Anterior cingulate cortex (tissue), 58 donors: ENCODE measurements at regions not wholly inside any gene's neighbourhood (a gene's known extent, or its start where the extent isn't known, plus 50 kb on each side); places are given as distances from the start of the nearest gene placed in this dataset.

ENCODE experiments used
- DNase-seq, 58 donors: peaks; one replicate each; lab custom pipeline; 2025; lab: John Stamatoyannopoulos, UW

DNA sequence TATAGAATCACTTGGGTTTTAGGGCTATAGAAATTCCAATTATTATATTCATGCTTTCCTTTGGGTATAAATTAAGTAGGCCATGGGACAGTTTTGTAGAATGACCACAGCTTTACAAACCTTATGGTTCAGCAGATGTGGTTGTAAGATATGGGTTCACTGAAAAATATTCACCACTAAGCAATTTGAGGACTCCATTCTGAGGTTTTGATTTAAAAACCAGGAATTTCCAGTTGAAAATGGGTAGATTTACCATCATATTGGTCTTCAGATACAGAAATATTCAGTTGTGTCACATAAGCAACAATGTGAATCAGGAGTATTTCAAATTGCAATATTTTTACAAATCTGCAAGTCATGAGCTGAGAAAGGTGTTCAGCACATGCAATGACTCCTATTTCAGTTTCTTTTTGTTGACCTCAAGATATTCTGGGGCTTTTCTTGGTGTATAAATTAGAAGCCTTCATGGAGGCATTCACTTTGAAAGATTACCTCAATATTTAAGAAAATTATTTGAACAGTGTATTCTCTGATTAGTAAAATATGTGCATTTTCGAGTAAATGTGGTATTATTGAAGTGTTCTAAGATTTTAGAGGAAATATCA, 218.4 kb upstream of the HCCS start:
- DNase-seq = no peak

DNA sequence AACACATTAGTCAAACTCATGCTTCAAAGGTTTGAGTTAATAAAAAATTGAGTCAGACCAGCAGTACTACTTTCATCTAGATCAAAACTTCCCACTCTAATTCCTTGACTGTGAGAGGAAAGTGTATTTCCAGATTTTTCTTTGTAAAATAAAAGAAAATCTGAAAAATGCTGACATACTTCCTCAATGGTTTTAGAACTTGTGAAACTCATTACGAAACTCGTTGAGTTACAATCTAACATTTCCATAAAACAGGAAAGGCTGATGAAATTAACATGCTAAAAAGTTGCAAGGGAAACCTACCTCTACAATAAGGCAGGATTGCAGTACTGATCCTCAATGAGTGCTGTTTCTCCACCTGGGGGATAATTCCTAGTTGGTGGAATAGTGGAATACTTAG, 217.8 kb upstream of the HCCS start:
- DNase-seq = no peak

DNA sequence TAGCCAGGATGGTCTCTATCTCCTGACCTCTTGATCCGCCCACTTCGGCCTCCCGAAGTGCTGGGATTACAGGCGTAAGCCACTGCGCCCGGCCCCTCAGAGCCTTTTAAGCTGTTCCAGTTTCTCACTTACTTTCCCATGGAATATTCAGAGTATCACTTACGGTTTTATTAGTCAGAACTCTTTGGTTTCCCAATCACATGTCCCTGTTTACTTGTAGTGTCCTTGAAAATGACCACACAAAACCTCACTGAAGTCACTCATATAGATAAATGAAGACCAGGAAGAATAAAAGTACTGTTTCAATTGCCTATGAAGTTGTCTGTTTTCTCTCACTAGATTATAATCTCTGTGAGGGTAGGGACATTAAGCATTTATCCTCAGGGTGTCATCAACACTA, 217.2 kb upstream of the HCCS start:
- no peak for DNase-seq

DNA sequence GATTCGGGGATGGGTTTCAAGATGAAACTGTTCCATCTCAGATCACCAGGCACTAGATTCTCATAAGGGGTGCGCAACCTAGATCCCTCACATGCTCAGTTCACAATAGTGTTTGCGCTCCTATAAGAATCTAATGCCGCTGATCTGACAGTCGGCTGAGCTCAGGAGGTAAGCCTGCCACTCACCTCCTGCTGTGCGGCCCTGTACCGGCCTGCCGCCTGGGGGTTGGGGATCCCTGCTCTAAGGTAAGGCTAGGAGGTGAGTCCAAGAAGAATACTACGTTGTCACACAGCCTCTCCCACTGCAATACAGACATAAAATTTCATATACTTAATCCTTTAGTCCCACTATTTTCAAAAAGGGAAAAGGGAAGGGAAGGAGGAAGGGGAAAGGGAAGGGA, 213.4 kb upstream of the HCCS start:
- DNase-seq = no peak

DNA sequence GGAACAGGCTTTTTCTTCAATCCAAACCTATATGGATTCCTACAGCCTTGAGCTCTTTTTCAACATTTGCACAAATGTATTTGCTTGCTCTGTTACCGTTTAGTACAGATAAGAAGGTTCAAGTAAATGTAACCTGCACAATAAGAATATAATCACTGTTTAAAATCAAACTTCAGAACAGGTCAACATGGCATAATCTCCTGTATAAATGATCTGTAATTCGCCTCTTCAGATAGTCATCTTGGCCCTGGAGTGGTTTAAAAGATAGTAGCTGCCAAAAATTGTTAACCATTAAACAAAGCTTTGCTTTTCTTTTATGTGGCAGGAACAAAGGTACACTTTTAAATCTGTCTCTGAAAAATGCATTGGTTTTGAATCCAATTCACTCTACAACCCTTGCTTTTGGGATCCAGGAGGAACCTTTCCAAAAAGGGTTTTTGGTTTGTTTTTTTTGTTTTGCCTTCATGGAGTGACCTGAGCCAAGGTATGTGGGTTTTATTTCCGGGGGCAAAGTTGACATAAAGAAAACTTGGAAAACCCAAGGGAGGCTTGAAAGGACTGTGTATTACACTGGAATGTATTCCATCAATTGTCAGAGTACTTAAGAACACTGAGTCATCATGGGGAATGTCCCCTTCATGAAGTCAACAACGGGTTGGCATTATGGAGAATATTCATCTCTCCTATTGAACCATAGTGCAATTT, 210.4 kb upstream of the HCCS start:
- DNase-seq = no peak

DNA sequence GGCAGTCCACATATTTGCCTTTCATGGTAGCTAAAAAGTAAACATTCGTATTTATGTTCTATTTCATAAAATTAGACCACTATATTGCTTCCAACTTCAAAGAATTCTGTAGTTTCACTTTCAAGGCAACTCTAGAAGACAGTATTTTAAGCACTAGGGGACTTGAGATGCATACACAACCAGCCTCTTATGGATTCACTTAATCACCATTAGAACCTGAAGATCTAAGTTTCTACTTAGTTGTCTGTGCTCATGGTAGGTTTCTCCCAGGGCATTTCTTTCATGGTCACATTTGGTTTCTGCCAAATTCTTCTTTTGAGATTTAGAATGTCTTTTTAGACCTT, 209.9 kb upstream of the HCCS start:
- DNase-seq = no peak

DNA sequence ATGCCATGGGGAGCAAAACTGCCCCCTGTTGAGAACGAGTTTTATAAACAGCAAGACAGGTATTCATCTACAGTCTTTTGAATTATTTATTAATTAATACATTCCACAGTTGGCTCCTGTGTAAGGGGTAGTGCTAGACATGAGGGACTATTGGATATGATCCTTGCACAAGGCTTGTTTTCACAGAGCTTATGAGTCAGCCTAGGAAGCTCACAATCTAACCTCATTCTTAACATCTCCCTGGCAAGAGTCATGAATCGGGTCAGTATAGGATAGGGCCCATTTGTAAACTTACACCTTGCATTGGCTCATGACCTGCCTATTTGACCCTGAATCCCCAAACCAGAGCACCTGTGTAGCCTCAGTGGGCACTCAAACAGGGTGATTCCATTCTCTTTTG, 209.1 kb upstream of the HCCS start:
- DNase-seq = no peak

DNA sequence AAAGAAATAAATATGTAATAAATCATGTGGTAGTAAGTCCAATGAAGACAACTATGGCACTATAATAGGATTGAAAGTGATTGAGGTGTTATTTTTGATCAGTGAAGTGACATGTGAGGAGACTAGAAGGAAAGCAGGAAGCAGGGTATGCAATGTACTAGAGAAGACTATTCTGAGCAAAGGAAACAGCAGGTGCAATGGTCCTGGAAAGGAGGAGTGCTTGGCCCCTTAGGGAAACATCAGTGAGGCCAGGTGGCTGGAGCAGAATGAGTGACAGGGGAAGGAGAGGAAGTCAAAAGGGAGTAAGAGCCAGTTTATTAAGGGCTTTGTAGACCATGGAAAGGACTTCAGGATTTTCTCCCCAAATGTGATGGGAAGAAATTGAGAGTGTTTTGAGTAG, 207.6 kb upstream of the HCCS start:
- DNase-seq = no peak

DNA sequence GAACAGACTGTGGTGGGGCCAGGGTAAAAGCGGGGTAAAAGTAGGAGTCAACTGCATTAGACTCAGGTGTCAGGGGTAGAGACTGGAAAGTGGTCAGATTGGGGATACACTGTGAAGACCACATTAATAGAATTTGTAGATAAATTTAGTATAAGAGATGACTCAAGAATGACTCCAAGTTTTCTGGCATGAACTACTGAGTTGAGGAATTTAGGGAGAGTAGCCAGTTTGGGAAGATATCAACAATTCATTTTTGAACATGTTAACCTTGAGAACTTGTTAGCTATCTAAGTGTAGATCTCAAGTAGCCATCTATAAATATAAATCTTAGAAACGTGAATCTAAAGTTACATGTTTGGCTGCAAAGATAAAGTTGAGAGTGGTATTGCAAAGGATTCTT, 206.9 kb upstream of the HCCS start:
- no peak for DNase-seq

DNA sequence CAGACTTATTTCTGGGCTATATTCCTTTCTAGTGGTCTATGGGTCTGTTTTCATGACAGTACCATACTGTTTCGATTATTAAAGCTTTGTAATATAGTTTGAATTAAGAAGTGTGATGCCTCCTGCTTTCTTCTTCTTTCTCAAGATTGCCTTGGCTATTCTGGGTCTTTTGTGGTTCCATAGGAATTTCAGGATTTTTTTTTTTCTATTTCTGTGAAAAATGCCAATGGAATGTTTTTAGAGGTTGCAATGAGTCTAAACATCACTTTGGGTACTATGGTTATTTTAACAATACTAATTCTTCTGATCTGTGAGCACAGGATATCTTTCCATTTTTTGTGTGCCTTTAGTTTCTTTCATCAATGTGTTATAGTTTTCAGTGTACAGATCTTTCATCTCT, 204.3 kb upstream of the HCCS start:
- DNase-seq = no peak

DNA sequence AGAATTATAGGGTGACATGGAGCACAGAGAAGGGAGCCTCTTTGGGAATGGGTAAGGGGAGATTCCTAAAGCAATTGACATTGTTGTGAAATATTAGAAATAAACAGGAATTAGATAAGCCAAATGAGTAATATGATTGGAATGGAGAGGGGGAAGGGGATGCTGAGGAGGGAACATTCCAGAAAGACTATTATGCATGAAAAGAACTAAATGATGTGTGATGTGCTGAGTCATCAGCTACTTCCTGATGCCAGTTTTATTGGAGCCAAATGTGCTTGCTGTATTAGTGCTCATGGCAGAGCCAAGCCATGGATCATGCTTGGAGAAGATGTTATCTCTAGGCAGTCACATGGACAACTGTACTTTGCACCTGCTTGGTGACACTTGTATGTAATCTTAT, 189.0 kb upstream of the HCCS start:
- DNase-seq = no peak

DNA sequence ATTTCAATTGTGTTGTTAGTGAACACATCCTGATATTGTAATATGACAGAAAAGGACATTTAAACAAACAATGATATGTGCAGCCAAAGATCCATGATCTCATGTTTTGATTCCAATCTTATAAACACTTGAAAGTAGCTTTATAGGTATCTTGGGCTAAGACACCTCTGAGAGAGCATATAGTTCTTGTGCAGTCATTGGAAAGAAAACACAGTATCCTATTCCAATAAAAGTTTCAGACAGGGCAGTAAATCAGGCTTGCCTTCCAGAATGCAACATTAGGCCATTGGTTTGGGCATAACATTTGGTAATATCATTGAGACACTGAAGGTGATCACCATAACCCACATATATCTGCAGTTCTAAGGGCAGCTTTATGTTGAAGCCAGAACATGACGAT, 188.3 kb upstream of the HCCS start:
- DNase-seq = no peak

DNA sequence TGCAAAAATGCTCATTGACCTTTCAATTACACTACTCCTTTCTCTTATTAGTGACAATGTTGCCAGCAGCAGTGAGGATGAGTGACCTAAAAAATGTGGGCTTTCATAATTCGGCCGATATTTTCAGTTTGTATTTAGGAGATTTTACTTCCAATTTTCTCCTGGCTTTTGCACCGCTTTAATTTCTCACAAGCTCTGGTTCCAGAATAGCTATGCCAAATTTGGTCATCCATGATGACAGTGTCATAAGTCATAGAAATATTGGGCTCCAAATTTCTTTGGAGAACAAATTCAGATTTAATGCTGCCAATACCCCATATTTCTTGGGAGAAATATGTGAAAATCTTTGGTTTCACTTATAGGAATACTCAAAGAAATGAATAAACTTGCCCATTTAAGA, 187.7 kb upstream of the HCCS start:
- no peak for DNase-seq

DNA sequence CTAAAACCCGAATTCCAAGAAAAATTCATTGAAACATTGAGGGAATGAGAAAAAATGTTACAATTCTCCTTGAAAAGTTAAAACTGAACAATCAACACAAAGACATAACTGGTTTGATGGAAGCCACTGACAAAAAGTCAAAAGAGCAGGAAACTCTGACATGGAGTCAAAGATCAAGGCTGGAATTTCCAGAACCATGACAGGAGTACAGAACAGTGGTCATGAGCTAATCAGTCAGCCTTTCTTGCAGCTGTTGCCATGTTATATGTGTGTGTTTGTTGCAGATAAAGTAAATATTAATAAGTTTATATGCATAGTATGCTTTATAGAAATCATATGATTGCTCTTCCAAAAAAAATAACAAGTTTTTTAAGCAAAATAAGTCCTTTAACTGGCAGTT, 184.7 kb upstream of the HCCS start:
- no peak for DNase-seq

DNA sequence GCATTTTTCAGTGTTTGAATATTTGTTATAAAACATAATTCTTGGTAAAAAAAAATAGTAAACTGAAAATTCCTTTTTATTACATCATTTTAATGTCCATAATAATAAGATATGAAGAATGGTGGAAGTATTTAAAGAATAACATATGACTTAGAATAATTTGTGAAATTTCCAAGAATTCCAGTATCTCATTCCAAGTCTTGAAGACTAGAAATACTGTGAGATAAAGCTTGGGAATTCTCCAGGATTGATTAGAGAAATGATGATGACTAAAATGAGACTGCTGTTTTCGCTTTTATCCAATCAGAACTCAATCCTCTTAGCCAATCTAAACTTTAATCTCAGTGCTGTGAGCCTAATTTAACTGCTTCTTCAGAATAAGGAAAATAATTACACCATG, 184.2 kb upstream of the HCCS start:
- DNase-seq = no peak

DNA sequence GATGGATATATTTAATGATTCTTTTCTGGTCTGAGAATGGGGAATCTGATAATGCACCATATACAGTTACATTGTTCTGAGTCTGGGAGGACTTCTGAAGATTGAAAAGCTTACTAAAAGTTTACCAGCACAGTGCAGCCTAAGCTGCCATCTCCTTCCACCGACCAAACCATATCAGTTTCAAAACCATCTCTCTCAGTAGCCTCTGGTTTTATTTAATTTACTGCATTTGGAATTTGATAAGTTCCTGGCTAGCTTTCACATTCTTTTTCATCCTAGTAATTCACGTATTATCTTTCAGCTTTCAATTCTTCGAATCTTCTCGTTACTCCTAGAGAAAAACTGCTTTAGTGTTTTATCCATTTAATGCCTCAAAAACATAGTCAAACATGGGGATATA, 181.4 kb upstream of the HCCS start:
- no peak for DNase-seq

DNA sequence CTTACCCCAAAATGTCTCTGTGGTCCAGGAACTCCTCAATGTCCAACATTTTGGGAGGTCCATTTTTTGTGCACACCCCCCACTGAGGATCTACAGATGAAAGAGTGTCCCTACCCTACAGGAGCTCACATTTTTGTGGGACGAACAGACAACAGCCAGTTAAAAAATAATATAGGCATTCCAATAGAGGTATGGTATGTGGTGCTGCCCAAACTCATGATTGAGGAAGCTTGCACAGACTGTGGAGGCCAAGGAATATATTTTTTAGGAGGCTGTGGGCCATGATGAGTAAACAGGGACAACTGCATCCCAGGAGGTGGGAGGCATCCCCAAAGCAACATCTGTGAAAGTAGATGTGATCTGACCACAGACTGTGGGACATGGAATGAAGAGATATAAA, 181.0 kb upstream of the HCCS start:
- DNase-seq = no peak

DNA sequence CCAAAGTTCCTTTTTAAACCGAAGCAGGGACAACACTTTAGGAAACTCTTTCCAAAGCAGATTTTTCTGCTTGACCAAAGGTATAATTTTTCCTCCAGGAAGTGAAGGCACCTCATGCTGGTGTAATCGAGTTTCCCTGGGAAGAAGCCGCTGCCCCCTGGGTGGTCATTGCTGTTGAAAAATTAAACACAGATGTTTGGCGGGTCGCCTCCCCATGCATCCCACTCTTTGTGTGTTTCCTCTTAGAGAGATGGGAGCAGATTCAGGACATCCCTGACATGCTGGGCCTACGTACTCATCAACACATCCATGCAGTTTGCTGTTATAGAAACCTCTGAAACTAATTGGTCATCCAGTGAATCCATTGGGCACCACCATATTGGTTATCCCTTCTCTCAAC, 179.2 kb upstream of the HCCS start:
- no peak for DNase-seq

DNA sequence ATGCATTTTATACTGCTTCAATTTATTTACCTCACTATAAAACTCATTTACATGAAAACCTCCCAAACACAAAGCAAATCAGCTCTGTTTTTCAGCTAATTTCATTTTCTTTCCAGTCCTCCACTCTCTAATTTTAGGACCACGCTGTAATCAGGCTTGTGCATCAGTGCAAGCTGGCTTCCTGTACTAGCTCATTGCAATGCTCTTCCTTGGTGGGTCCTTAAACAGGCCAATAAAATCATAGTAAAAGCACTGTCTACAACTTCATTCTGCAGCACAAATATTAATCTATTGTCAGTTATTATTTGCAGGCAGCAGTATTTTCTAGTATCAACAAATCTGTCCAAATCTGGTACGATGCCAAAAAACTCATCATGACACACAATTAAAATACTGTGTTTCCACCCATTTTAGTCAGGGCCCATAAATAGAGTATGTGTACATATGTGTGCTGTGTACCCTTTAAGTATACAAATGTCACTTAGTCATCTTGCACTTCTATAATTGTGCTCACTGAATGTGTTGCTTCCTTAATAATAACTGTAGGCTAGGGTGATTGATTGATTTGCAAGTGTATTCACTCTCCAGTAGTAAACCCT, 178.2 kb upstream of the HCCS start:
- no peak for DNase-seq

DNA sequence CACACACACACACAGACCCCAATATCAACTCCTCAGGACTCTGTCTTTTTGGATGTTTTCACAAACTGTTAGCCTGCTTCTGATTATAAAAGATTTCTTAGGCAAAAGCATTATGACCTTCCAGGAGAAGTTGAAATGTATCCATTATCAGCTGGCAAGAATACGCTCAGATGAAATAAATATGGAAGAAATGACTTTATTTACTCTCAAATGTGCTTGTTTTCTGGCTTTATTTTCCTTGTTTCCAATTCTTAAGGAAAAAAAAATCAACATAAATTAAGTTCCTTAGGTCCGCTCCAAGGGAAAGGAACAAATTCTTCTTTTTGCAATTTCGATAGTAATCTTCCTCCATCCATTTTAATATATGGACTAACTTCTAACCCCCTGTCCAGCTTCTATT, 175.6 kb upstream of the HCCS start:
- DNase-seq = no peak

DNA sequence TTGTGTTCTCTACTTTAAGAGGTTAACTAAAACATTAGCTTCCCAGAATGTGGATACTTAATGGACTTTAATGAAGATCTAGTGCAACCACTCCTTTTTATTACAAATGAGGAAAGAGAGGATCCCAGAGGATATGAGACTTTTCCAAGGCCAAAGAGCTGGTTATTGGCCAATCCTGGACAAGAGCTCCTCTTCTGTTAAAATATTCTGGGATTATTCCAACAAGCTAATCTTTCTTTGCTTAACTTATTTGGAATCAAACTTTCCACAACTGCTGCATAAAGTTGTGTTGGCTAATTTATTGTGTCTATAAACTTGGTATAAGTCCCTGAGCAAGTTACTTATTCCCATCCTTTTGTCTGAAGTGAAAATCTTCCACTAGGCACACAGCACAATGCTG, 174.2 kb upstream of the HCCS start:
- DNase-seq = no peak

DNA sequence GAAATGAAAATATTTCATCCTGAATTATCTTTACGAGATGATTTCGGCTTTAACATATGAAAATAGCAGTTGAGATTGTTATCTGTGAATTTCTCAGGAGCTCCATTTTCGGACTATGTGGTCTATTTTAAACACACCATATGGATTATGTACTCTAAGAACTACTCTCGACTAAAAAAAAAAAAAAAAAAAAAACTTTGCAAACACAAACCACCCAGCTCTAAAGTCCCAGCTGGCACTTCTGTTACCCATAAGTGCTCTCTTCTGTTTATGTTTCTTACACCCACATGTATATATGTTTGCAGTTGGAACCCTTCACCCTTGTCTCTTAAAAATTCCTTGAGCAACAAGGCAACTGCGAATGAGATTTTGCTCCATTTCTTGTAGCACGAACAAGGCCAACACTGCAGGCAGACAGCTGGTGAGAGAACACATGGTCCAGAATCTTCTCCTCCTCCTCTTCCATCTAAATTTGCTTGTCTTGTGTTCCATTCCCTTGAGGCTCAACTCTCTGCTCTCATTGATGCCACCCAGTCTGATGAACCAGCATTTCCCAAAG, 172.7 kb upstream of the HCCS start:
- peak in 17 of 58 donors; percentile 0 to 30 (median 4) for DNase-seq
